GM18505 (cell line): ENCODE measurements at regions not wholly inside any gene's neighbourhood (a gene's known extent, or its start where the extent isn't known, plus 50 kb on each side); places are given as distances from the start of the nearest gene placed in this dataset.

ENCODE experiments used
- ATAC-seq: cut with Tn5 transposase; IDR thresholded peaks from one replicate; pipeline ENCODE4 v1.9.1; 2021; ENCODE audit not compliant: unreplicated experiment
- POLR2A ChIP-seq: IDR thresholded peaks from 4 replicates; pipeline ENCODE4 v1.6.1; 2011; ENCODE audit warnings: borderline replicate concordance; ENCODE audit not compliant: insufficient read depth, insufficient read length; ENCODE audit errors: extremely low read depth

DNA sequence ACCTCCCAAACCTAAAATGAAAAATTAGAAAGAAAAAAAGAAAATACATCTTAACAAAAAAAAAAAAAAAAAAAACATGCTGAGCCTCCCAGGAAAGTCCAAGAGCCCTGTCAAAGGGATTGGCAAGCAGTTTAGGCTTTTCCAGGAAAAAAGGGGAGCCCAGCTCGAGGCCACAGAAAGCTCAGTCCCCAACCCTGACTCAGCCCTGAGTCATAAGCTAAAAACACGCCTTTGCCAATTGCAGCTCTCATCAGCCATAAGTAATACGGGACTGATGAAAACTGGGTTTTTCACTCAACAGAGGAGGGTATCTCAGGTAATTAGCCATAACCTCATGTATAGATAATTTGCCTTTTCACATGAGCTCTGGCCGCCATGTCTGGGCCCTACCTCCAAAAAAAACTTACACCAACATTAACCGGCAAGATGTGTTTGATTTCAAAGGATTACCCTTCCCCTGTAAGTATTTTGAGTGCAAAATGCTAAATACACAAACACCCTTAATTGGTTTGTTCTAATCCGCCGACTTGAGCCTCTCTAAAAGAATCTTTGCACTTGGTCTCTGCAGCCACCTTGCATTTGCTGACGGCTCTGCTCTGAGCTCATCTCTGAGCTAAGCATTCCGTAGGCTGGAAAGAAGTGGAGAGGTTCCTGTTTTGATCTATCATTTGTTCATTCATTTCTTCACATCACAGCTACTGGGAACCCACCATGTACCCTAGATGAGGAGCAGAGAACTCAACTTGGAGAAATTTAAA, 319.2 kb downstream of the BCL11B start:
- ATAC-seq = no peak
- TF ChIP-seq POLR2A = no peak

GRCh38 chr14:98953551-98954348, 318.2 kb downstream of the BCL11B start:
- ATAC-seq = no peak
- no peak for TF ChIP-seq POLR2A

DNA sequence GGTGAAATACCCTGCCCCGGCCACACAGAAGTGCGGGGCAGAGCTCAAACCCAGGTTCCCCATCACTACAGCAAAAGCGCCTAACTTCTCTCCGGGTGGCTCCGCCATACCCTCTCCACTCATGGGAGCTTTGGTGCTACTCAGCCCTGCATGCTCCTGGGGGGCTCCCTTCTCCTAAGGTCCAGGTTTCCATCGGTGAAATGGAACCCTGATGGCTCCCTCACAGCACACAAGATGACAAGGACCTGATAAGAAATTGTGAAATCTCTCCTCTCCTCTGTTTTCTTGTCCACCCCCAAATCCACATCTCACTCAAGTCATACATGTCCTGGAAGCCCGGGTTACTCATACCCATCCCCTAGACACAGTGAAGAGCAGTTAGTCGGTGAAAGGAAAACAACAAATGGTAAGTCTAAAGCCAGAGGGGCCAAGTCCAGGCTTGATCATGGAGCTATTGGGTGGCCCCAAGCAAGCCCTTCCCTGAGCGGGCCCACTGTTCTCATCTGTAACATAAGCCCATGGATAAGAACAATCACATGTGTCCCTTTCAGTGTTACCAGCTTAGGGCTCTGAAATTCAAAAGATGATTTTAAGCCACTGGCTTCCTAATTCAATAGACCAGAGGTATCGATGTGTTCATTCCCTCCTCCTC, 317.5 kb downstream of the BCL11B start:
- no peak for ATAC-seq
- no peak for TF ChIP-seq POLR2A

DNA sequence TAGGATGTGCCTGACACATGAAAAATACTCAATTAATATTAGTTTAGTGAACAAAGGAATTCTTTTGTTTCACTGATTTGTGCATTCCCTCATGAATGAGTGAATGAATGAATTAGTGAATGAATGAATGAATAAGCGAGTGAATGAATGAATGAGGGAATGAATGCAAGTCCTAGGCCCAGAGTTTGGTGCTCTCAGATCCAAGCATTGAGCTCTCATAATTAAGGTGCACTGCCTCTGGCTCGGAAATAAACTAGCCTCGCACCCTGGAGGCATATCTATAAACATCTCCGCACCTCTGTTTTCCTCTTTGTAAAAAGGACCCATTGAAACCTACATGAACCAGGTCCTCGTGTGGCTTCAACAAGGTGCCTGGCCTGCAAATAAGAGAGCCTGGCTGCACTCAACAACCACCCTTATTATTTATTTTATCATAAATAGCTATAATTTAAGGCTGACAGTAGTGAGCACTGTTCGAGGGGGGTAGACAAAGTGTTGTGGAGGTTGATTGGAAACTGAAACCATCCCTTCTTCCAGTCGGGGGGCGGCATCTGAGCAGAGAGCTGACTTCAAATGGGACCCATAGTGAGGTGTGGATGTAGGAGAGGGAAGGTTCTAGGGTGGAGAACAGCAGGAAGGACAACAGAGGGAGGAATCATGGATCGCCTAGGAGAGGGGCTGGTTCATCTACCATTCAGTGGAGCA, 316.8 kb downstream of the BCL11B start:
- no peak for ATAC-seq

DNA sequence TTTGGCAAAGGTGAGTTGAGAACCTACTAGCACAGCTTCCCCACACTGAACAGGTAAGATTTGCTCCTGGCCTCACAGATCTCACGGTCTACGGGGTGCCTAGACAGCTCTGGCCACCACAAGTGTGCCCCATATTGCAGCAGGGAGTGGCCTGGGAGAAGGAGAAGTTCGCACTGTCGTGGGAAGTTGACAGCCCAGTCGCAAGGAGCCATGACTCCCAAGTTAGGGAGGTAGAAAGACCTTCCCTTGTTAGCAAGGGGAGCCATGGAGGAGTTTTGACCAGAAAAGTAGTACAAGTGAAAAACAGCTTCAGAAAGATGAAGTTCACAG, 316.3 kb downstream of the BCL11B start:
- TF ChIP-seq POLR2A = no peak
- ATAC-seq = no peak

More for the DNA sequence above, 316.8 kb downstream of the BCL11B start:
- TF ChIP-seq POLR2A = no peak

DNA sequence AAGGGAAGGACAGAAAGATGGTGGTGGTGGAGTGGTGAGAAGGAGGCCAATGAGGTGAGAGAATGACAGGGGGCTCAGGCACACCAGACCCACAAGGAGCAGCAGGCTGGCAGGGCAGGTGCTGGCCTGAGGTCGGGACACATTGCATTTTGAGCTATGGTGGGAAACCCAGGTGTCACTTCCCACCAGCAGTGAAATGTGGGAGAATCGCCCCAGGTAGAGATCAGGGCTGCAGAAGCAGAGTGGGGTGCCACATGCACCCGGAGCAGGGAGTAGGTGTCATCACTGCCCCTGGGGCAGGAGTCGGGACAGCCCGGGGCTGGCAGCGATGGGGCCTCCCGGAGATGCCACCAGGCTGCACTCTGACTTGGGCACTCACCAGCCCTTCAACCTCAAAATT, 315.8 kb downstream of the BCL11B start:
- no peak for TF ChIP-seq POLR2A
- ATAC-seq = no peak

DNA sequence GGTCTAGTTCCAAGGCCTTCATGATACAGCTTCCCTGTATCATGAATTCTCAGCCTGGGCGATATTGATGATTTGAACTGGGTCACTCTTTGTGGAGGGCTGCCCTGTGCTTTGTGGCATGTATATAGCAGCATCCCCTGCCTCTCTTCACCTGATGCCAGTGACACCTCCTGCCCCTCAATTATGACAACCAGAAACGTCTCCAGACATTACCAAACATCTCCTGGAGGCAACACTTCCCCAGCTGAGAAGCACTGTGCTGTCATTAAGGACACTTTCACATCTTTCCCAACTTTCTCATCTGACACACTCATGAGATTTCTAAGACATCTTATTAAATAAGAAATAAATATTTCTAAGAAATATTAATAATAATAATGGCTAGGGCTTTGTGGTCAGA, 315.3 kb downstream of the BCL11B start:
- TF ChIP-seq POLR2A = no peak
- ATAC-seq = no peak

- ATAC-seq = no peak
- TF ChIP-seq POLR2A = no peak
Measured at GRCh38 chr14:98957211-98958047, 314.6 kb downstream of the BCL11B start.

DNA sequence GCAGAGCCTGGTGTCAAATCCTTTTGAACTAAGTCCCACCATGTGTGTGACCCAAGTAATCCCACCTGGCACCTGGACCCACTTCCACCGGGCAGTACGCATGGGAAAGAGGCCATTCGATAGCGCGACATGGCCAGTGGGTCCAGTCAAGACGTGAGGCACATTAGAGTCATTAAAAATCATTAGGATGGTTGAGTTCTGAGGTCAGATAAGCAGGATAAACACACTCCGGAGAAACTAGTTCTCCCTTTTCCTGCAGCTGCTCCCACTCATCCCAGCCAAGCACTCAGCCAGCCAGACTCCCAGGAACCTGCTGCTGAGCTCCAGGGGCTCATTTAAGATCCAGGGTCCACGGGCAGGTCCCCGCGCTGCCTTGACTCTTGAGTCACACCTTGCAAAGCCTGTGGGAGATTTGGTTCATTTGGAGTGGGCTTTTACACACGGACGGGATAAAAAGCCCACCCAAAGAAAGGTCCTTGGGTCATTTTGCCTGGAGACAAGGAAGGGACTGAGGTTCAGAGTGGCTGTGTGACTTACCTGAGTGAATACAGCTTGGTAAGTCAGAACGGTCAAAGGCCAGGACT, 313.9 kb downstream of the BCL11B start:
- no peak for ATAC-seq

GRCh38 chr14:98958632-98959031, 313.4 kb downstream of the BCL11B start:
- TF ChIP-seq POLR2A = no peak
- ATAC-seq = no peak

More for the DNA sequence above, 313.9 kb downstream of the BCL11B start:
- no peak for TF ChIP-seq POLR2A

DNA sequence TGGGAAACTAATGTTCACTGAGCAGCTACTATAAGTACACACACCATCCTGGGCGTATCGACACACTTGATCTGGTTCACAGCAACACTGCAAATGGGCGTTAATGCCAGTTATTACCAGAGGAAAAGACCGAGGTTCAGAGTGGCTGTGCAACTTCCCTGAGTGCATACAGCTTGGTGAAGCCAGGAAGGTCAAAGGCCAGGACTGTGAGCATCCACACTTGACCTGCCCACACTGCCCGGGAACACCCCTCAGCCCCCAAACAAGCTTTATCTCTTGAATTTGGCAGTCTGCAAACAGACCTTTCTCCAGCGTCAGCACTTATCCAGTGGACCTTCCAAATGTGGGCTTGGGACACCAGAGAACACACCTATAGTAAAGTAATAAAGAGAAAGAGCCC, 312.6 kb downstream of the BCL11B start:
- ATAC-seq = no peak
- no peak for TF ChIP-seq POLR2A
